Cardiac muscle cell (in vitro differentiated cells and primary cell): ENCODE measurements at regions not wholly inside any gene's neighbourhood (a gene's known extent, or its start where the extent isn't known, plus 50 kb on each side); places are given as distances from the start of the nearest gene placed in this dataset.
"Not testable (repeated sequence)": the region's sequence is repeated elsewhere in the genome, so short reads cannot be mapped to it uniquely, and the experiment has no call there.

Experiments used
- DNase-seq, 2 donors: peaks; one replicate each; pipeline versions ENCODE4 v3.0.0 to v3.0.0-alpha.2; 2010 to 2017; ENCODE audit warnings: low read depth in 1 of 2, low spot score in 1 of 2
- H3K27ac ChIP-seq: fragments of 200-600 bp; sonication (generic); 2 replicates; pipeline ENCODE4 v1.5.1; 2016
- H3K27me3 ChIP-seq: fragments of 200-600 bp; sonication (generic); 2 replicates; pipeline ENCODE4 v1.6.0; 2016; ENCODE audit warnings: control low read depth
- H3K36me3 ChIP-seq: fragments of 200-600 bp; sonication (generic); 2 replicates; pipeline ENCODE4 v1.5.1; 2016; ENCODE audit warnings: control low read depth
- H3K4me1 ChIP-seq: fragments of 200-600 bp; sonication (generic); 2 replicates; pipeline ENCODE4 v1.8.1; 2017; ENCODE audit warnings: low read depth, mild to moderate bottlenecking, mixed run types
- H3K4me3 ChIP-seq: fragments of 200-600 bp; sonication (generic); 2 replicates; pipeline ENCODE4 v1.5.1; 2016; ENCODE audit warnings: mild to moderate bottlenecking
- H3K9me3 ChIP-seq: fragments of 200-600 bp; sonication (generic); 2 replicates; pipeline ENCODE4 v1.5.1; 2017; ENCODE audit warnings: low read depth, mild to moderate bottlenecking, control low read depth
- TF ChIP-seq, protein P1 (sequence below): IDR thresholded peaks from 2 replicates; pipeline ENCODE4 v1.5.1; 2012; ENCODE audit warnings: low read depth, mild to moderate bottlenecking, low read length

DNA sequence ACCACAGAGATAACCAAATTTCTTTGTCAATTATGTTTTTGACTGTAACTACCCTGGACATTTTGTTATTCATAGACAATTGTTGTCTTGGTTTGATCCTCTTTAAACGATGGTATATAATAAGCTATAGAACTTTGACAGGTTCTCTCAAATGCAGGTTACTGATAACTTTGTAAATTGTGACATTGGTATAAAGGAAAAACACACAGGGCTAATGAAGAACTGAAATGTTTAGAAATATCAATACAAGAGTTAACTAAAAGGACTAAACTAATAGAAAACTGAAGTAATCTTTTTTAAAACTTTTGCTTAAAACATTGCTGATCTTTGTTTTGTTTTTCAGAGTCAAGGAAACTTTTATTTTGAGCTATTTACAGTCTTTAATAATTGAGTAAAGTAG, 124.8 kb downstream of the TPBG start:
- Histone ChIP-seq H3K9me3 (no peaks in the 10 kb centered on the region), H3K36me3 (no peaks in the 10 kb centered on the region), H3K4me1 (no peaks in the 10 kb centered on the region), H3K4me3 (no peak overlapping the region), H3K27ac (no peak overlapping the region), H3K27me3 (no peaks in the 10 kb centered on the region)
- no peak for DNase-seq
- TF ChIP-seq, protein P1, sequence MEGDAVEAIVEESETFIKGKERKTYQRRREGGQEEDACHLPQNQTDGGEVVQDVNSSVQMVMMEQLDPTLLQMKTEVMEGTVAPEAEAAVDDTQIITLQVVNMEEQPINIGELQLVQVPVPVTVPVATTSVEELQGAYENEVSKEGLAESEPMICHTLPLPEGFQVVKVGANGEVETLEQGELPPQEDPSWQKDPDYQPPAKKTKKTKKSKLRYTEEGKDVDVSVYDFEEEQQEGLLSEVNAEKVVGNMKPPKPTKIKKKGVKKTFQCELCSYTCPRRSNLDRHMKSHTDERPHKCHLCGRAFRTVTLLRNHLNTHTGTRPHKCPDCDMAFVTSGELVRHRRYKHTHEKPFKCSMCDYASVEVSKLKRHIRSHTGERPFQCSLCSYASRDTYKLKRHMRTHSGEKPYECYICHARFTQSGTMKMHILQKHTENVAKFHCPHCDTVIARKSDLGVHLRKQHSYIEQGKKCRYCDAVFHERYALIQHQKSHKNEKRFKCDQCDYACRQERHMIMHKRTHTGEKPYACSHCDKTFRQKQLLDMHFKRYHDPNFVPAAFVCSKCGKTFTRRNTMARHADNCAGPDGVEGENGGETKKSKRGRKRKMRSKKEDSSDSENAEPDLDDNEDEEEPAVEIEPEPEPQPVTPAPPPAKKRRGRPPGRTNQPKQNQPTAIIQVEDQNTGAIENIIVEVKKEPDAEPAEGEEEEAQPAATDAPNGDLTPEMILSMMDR, result no peak

DNA sequence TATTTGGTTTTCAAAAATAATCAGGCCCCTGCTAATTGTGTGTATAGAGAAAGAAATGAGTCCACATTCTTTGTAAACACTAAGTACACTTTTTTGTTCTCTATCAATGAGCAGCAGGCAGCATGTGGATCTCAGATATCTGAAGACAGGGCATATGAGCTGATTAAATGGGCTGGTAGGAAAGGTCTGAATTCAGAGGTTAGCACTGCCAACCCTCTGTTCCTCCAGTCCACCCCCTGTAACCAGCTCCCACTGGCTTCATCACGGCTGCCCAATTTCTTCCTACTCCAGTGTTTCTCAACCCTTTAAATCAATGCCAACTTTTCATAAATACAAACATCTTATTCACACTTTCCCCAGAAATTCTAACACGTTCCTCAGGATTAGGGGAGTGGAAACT, 128.5 kb downstream of the TPBG start:
- no peak for DNase-seq
- TF ChIP-seq, protein P1, result no peak
- Histone ChIP-seq H3K4me1 (no peaks in the 10 kb centered on the region), H3K4me3 (no peak overlapping the region), H3K36me3 (no peaks in the 10 kb centered on the region), H3K9me3 (no peaks in the 10 kb centered on the region), H3K27me3 (no peaks in the 10 kb centered on the region), H3K27ac (no peak overlapping the region)

DNA sequence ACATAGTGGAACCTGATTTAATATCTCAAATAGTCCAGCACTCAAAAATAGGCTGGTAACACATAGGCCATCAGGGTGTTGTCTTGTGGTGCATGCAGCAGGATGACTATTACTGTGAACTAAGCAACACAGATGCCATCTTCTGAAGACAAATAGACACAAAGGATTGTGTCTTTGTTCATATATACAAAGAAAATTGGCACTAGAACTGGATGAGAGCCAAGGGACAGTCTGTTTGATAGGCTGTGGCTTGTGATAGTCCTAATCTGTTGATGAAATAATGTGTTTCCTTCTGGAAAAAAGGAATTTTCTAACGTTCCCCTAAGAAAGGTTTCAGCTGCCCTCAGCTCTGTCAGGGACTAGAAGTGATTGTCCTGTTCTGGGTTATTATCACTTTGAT, 129.8 kb downstream of the TPBG start:
- no peak for DNase-seq
- H3K9me3 ChIP-seq, result no peaks in the 10 kb centered on the region
- H3K27ac ChIP-seq, result no peak overlapping the region
- no peaks in the 10 kb centered on the region for H3K4me1 ChIP-seq
- TF ChIP-seq, protein P1, result no peak
- H3K4me3 ChIP-seq, result no peak overlapping the region
- H3K27me3 ChIP-seq, result no peaks in the 10 kb centered on the region
- H3K36me3 ChIP-seq, result no peaks in the 10 kb centered on the region

DNA sequence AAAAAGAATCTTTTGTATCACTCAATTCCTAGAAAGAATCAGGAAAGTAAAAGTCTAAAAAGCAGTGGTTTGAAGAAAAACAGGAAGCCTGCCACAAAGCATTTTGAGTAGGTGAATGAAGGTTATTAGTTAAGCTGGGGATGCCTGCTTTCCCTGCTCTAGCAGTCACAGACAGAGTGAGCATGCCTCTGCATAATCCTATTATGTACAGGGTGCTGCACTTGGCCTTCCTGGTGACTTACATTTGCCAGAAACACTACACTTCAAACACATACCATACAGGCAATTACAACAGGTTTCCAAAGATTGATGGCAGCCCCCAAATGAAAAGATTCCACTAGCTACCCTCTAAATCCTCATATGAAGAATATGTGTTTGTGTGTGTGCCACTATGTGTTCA, 130.8 kb downstream of the TPBG start:
- Histone ChIP-seq H3K27me3 (no peaks in the 10 kb centered on the region), H3K27ac (no peak overlapping the region), H3K9me3 (no peaks in the 10 kb centered on the region), H3K4me3 (no peak overlapping the region), H3K36me3 (no peaks in the 10 kb centered on the region), H3K4me1 (no peaks in the 10 kb centered on the region)
- peak in 1 of 2 donors; percentile 19 for DNase-seq
- TF ChIP-seq, protein P1, result no peak

DNA sequence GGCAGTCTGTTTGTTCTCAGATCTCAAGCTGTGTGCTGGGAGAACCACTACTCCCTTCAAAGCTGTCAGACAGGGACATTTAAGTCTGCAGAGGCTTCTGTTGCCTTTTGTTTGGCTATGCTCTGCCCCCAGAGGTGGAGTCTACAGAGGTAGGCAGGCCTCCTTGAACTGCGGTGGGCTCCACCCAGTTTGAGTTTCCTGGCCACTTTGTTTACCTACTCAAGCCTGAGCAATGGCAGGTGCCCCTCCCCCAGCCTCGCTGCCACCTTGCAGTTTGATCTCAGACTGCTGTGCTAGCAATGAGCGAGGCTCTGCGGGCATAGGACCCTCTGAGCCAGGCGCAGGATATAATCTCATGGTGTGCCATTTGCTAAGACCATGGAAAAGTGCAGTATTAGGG, 138.3 kb downstream of the TPBG start:
- not testable (repeated sequence) for H3K4me3 ChIP-seq, H3K9me3 ChIP-seq, H3K36me3 ChIP-seq, H3K27me3 ChIP-seq, DNase-seq, H3K27ac ChIP-seq, H3K4me1 ChIP-seq

DNA sequence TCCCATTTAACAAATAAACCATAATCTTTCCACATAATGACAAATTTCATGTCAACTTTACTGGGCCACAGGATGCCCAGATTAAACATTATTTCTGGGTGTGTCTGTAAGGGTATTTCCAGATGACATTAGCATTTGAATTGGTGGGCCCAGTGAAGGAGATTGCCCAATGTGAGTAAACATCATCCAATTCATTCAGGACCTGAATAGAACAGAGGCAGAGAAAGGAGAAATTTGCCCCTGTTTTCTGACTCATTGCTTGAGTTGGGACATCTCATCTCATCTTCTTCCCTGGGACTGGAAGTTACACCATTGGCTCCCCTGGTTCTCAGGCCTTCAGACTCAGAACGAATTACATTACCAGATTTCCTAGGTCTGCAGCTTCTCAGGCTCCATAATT, 142.9 kb downstream of the TPBG start:
- no peaks in the 10 kb centered on the region for H3K36me3 ChIP-seq
- no peaks in the 10 kb centered on the region for H3K4me1 ChIP-seq
- DNase-seq, result no peak
- H3K27me3 ChIP-seq, result no peaks in the 10 kb centered on the region
- no peaks in the 10 kb centered on the region for H3K9me3 ChIP-seq
- H3K27ac ChIP-seq, result no peak overlapping the region
- TF ChIP-seq, protein P1, result no peak
- H3K4me3 ChIP-seq, result no peak overlapping the region
